HG03064 (cell line): ENCODE measurements at regions not wholly inside any gene's neighbourhood (a gene's known extent, or its start where the extent isn't known, plus 50 kb on each side); places are given as distances from the start of the nearest gene placed in this dataset.

Experiments
- ATAC-seq: cut with Tn5 transposase; IDR thresholded peaks from one replicate; pipeline ENCODE4 v1.9.1; 2021; ENCODE audit warnings: low read depth; ENCODE audit not compliant: unreplicated experiment

GRCh38 chr3:137382005-137382594 is 382.0 kb upstream of the SOX14 start:
- no peak for ATAC-seq

- no peak for ATAC-seq
These were observed 378.2 kb upstream of the SOX14 start for GRCh38 chr3:137385922-137386321.

GRCh38 chr3:137409584-137409983 is 354.5 kb upstream of the SOX14 start:
- ATAC-seq: no peak

GRCh38 chr3:137410028-137410427 is 354.1 kb upstream of the SOX14 start:
- no peak for ATAC-seq

GRCh38 chr3:137420198-137420995 is 343.7 kb upstream of the SOX14 start:
- no peak for ATAC-seq

- ATAC-seq: no peak
These were observed 325.6 kb upstream of the SOX14 start for GRCh38 chr3:137438561-137438960.

GRCh38 chr3:137460944-137461343 is 303.2 kb upstream of the SOX14 start:
- no peak for ATAC-seq

GRCh38 chr3:137463131-137463530 is 301.0 kb upstream of the SOX14 start:
- no peak for ATAC-seq

GRCh38 chr3:137464341-137464740 is 299.8 kb upstream of the SOX14 start:
- no peak for ATAC-seq

GRCh38 chr3:137468446-137468845 is 295.7 kb upstream of the SOX14 start:
- no peak for ATAC-seq

- ATAC-seq: no peak
These were observed 294.9 kb upstream of the SOX14 start for GRCh38 chr3:137469263-137469662.

GRCh38 chr3:137471130-137471529 is 293.0 kb upstream of the SOX14 start:
- no peak for ATAC-seq

GRCh38 chr3:137471558-137472204 is 292.4 kb upstream of the SOX14 start:
- ATAC-seq: no peak

- no peak for ATAC-seq
These were observed 286.5 kb upstream of the SOX14 start for GRCh38 chr3:137477614-137478013.

- no peak for ATAC-seq
These were observed 254.6 kb upstream of the SOX14 start for GRCh38 chr3:137509354-137510045.

GRCh38 chr3:137511655-137512054 is 252.5 kb upstream of the SOX14 start:
- no peak for ATAC-seq

GRCh38 chr3:137514853-137515252 is 249.3 kb upstream of the SOX14 start:
- ATAC-seq: no peak

GRCh38 chr3:137519602-137520001 is 244.5 kb upstream of the SOX14 start:
- no peak for ATAC-seq

- ATAC-seq: no peak
These were observed 239.4 kb upstream of the SOX14 start for GRCh38 chr3:137524751-137525150.

GRCh38 chr3:137525471-137525870 is 238.6 kb upstream of the SOX14 start:
- no peak for ATAC-seq

GRCh38 chr3:137542049-137542448 is 222.1 kb upstream of the SOX14 start:
- ATAC-seq: no peak
